ENCODE measurements at regions not wholly inside any gene's neighbourhood (a gene's known extent, or its start where the extent isn't known, plus 50 kb on each side); places are given as distances from the start of the nearest gene placed in this dataset.

GRCh38 chr12:53827306-53827705 is 75.5 kb upstream of the CISTR start:
- TF ChIP-seq EZH2 (IDR thresholded peaks at IDR 0.05; ENCODE audit: borderline replicate concordance) (no peak), CTCF (IDR thresholded peaks at IDR 0.05; ENCODE audit: poor library complexity) (no peak), EZH2phosphoT487 (IDR thresholded peaks at IDR 0.05; ENCODE audit: low read depth, severe bottlenecking, unreplicated experiment) (no peak)
